GM10847 (cell line): ENCODE measurements at regions not wholly inside any gene's neighbourhood (a gene's known extent, or its start where the extent isn't known, plus 50 kb on each side); places are given as distances from the start of the nearest gene placed in this dataset.
A peak's percentile ranks its signal among the peaks of the same experiment; 100 is the strongest.

Source experiments
- POLR2A ChIP-seq: IDR thresholded peaks from 2 replicates; pipeline ENCODE4 v1.6.1; 2011; ENCODE audit not compliant: insufficient read length; ENCODE audit errors: extremely low read depth

DNA sequence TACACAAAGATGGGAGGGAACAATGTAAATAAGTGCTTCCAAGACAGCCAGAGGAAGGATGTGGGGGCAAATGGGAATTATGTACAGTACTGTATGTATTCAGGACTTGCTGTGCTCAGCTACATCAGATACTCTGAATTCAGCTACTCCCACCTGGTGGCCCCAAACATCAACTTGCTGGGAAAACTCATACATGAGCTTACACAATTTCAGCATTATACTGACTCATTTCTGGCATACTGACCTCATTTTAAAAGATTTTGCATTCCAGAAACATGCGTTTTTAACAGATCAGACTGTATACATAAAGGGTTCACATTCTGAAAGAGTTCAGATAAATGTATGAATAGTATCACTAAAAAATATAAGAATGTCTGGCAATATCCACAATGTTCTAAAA, 59.7 kb downstream of the GPX5 start:
- TF ChIP-seq POLR2A = no peak

DNA sequence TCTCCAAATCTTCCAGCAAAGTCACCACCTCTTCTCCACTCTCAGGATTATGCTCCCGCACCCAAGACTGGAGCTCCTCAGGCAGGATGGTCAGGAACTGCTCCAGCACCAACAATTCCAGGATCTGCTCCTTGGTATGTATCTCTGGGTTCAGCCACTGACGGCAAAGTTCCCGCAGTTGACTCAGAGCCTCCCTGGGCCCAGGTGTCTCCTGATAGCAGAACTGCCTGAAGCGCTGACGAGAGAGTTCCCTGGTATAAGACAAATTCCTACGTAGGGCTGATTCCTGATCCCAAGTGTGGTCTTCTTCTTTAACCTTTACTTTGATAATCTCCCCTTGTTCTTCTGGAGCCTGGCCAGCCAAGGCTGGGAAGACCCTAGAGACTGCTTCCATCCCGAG, 60.6 kb downstream of the GPX5 start:
- TF ChIP-seq POLR2A = no peak

DNA sequence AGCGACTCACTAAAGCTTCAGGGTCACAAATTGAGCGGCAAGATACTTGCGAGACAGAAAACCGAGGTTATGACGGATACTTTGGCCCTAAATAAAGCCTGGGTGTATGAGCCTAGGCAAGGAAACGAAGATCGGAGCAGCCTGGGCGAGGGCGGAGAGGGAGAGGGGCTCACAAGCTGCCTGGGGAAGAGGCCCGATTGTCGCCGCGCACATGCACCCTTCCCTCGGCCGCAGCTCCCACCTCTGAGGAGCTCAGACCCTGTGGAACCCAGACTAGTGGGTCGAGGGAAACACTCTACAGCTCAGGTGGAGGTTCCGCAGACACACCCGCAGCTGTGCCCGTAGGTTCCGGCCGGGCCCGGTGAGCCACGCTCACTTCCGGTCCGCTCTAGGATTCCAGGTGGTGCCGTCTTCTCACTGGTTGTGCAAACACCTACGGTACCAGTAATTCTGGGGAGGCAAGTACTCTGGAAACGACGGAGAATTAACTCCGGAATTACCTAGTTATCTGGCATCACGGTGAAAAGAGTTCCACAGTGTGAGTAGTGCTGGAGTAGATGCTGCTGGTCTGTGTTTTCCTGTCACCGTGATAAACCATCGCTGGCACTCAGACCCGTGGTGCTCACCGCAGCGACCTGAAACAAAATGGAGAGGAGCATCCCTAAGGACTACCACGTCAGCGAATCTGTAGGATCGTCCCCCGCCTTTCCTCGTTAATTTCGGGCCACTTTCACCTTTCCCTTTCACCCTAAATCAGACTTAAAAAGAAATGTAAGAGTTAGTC, 61.5 kb downstream of the GPX5 start:
- peak; percentile 40 for TF ChIP-seq POLR2A

DNA sequence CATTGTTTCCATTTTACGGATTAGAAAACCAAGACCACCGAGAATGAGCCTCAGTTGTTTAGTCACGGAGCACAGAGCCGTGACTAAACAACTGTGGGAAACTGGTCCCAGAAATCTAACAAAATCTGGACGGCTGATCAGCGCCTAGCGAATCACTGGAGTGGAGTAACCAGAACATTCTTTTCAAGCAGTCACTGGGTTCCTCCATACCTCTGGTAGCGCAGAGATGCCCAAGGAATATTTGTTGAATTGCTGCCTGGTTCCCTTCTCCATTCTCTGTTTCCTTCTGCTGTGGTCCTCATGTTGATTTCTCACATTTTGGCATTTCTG, 62.0 kb downstream of the GPX5 start:
- TF ChIP-seq POLR2A = no peak

DNA sequence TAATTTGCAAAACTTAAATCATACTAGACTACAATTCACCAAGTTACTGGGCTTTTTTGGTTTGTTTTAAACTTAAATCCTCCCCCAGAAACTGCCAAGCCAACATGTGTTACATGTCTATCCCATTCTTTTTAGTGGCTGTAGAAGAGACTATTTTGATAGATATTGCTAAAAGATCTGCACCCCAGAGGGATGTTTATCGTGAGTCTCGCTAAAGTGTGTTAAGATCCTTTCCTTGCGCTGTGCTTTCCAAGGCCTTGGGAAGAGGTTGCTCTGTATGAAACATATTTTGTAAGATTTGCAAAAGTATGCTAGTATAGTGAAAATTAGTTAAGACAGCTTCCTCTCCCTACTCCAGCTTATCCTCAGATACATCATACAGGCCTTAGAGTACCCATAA, 63.0 kb downstream of the GPX5 start:
- TF ChIP-seq POLR2A = no peak

DNA sequence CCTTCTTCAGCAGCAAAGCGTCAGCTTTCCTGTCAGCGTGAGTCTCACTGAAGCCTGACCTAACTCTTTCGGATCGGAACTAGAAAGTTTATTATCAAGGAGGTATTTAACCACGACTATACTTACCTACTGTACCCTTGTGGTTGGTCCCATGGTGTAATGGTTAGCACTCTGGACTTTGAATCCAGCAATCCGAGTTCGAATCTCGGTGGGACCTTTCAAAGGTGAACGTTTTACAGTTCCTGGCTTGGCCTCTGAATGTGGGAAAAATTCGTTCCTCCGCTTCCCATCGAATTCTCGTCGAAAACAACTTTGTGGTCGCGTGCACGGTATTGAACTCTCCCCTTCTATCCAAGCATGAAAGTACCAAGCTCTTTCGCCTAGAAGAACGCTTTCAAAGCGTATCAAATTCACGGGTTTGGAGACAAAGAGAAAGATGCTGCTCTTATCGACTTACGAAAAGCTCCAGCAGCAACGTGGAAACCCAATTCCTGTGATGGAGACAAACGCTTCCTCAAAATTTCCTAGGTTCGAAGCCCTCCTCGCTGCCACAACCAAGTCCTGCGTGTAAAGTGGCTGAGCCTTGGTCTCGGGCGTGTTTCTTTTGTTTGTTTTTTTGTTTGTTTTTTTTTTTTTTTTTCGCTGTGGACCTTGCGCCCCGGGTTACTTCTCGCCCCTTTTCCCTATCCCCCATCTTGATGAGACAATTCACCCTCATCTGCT, 63.7 kb downstream of the GPX5 start:
- no peak for TF ChIP-seq POLR2A

DNA sequence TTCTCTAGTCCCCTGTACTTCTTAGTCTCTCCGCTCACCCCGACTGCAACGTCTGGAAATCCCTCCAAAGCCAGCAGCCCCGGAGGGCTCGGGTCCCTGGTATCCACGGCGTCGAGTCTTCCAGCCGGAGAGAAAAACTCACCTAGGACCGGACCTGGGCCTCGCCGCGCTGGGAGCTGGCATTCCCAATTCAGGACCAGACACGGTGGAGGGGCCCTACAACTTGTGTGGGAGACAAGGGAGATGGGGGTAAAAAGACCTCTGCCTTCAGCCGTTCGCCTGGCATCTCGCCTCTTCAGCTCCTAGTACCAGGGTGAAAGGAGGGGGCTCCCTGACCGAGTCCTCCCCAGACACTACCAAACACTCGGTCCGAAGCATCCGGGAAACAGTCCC, 64.3 kb downstream of the GPX5 start:
- no peak for TF ChIP-seq POLR2A

DNA sequence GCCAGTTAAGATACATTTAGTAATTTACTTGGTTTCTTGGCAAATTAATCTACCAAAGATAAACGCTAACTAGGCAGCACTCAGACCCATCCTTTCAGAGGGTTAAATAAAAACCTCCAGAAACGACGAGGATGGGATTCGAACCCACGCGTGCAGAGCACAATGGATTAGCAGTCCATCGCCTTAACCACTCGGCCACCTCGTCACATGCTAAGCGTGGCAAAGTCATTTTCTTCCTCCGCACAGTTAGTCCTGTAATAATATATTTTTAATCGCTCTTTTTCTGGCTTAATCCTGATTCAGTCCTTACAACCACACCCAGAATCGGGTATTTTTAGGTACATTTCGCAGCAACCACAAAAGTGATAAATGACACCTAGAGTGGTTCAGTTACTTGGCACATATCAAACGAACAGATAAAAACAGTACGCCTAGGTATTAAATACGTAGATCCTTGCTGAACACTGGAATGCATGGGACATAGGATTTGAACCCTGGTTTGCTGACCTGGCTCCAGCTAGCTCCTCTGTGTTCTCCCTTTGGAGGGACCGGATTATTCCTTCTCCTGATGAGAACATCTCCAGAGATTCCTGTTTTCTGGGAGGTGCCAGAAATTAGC, 71.6 kb downstream of the GPX5 start:
- no peak for TF ChIP-seq POLR2A

DNA sequence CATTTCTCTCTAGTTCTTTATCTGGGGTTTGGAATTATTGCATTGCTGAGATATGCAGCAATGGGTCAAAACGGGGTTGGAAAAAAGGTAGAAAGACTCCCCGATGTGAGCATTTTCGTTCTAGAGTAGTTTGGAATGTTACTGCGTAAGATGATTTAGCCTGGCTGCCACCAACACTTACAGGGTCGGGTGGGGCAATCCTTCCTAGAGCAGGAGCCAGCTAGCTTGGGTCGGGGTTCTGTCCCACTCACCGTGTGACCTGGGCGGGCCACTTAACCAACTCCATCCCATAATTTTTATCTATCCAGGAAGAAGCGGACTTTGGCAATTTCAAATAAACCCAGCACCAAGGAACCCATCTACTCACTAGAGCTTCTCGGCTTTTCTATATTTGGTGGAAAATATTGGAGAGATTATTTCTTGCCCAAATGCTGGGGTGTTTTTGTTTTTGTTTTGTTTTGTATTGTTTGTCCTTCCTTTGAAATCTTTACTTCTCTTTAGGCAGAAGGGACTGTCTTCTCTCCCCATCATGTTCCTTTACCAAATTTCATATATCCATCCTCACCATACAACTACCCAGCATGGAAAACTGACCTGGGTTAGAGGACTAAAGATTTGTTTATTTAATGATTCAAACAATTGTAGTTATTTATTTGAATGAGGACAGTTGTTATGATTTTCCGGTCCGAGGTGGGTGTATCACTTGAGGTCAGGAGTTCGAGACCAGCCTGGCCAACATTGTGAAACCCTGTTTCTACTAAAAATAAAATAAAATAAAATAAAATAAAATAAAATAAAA, 72.4 kb downstream of the GPX5 start:
- no peak for TF ChIP-seq POLR2A

DNA sequence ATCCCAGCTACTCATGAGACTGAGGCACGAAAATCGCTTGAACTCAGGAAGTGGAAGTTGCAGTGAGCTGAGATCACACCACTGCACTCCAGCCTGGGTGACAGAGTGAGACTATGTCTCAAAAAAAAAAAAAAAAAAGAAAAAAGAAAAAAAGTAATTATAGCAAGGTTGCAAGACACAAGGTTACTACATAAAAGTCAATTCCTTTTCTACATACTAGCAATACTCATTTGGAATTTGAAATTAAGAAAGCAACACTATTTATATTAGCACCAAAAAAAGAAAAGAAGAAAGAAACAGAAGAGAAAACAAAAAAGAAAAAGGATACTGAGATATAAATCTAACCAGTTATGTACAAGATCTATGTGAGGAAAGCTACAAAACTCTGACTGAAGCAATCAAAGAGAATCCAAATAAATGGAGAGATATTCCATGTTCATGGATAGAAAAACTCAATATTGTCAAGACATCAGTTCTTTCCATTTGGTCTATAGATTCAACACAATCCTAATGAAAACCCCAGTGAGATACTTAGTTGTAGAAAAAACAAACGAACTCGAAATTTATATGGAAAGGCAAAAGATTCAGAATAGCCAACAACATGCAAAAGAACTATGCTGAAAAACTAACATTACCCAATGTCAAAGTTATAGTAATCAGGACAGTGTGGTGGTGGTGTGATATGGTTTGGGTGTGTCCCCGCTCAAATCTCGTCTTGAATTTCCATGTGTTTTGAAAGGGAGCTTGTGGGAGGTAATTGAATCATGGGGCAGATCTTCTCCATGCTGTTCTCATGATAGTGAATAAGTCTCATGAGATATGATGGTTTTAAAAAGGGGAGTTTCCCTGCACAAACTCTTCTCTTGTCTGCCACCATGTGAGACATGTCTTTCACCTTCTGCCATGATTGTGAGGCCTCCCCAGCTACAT, 73.3 kb downstream of the GPX5 start:
- no peak for TF ChIP-seq POLR2A

DNA sequence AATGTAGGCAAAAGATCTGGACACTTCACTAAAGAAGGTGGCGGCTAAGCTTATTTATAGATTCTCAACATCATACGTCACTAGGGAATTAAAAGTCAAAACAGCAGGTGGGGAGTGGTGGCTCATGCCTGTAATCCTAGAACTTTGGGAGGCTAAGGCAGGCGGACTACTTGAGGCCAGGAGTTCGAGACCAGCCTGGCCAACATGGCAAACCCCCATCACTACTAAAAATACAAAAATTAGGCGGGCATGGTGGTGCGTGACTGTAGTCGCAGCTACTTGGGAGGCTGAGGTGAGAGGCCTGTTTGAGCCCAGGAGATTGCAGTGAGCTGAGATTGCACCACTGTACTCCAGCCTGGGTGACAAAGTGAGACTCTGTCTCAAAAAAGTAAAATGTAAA, 74.6 kb downstream of the GPX5 start:
- no peak for TF ChIP-seq POLR2A

DNA sequence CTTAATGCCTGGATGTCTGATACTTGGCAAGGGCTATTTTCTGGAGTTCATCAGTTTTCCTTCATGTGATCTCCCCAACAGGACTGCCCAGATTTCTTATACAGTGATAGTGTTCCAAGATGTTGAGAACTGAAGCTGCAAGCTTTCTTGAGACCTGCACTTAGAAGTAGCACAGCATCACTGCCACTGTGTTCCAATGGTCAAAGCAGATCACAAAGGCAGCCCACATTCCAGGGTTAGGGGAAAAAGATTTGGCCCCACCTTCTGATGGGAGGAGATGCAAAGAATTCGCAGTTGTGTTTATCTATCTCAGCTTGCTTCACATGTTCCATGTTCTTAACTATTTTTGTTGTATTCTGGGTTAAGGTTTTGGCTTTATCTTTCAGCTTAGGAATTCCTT, 78.2 kb downstream of the GPX5 start:
- no peak for TF ChIP-seq POLR2A

DNA sequence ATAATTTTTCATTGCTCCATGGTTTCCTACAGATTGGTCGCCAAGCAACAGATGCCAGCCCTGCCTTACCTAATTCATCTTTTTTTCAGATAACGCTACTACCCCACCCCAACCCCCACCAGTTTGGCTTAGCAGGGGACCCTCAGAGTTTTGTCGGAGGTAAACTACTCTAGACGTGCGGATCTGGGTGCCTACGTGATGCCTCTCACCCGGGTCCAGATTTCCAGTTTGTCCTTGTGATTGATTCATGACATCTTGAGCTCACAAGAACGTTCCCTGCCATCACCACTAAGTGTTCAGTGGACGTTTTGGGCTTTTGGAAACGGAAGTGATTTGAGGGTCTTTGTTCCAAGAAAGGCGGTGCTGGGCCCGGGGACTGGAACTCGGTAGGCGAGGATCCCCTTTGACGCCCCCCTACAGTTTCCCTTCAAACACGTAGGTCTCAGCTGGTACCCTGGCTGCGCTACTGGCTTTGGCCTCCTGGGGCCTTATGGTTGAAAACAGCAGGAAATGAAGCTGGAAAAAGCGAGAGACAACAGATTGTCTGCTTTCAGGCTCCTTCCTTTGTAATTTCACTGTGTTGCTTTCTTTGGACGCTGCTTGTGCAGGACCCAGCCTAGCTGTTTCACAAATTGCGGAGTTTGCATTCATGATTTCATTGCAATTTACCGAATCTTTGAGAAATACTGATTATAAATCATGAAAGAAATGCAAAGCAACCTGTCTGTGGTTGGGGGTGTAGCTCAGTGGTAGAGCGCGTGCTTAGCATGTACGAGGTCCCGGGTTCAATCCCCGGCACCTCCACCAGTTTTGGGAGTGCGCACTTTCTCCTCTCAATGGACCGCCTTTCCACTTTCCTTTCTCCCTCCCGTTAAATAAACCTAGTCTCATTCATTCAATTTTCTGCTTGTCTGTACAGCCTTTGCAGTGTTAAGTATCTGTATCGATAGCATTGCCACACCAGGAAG, 81.0 kb downstream of the GPX5 start:
- no peak for TF ChIP-seq POLR2A
